Neural crest cell (in vitro differentiated cells): ENCODE measurements at regions not wholly inside any gene's neighbourhood (a gene's known extent, or its start where the extent isn't known, plus 50 kb on each side); places are given as distances from the start of the nearest gene placed in this dataset.

Experiments
- DNase-seq: peaks from one replicate; pipeline ENCODE4 v3.0.0; 2021; ENCODE audit warnings: low read depth, mixed read lengths, low spot score
- H3K27ac Mint-ChIP-seq: one replicate; pipeline ENCODE4 v1.8.0; 2021; ENCODE audit warnings: mild to moderate bottlenecking, mixed read lengths; ENCODE audit not compliant: unreplicated experiment
- H3K27me3 Mint-ChIP-seq: 2 replicates; pipeline ENCODE4 v1.8.0; 2021; ENCODE audit warnings: low read depth, mild to moderate bottlenecking, mixed read lengths
- H3K36me3 Mint-ChIP-seq: 2 replicates; pipeline ENCODE4 v1.8.0; 2021; ENCODE audit warnings: low read depth, mild to moderate bottlenecking, mixed read lengths
- H3K4me1 Mint-ChIP-seq: 2 replicates; pipeline ENCODE4 v1.8.0; 2021; ENCODE audit warnings: mixed read lengths
- H3K4me3 Mint-ChIP-seq: one replicate; pipeline ENCODE4 v1.8.0; 2021; ENCODE audit warnings: mild to moderate bottlenecking, mixed read lengths
- H3K9me3 Mint-ChIP-seq: 2 replicates; pipeline ENCODE4 v1.8.0; 2021; ENCODE audit warnings: mixed read lengths
- TF ChIP-seq, protein P1 (sequence below): fragments of 200-600 bp; sonication (generic); conservative IDR thresholded peaks from 2 replicates; pipeline ENCODE4 v1.5.0; 2021; ENCODE audit warnings: antibody characterized with exemption, mild to moderate bottlenecking

- no peaks in the 10 kb centered on the region for H3K27me3 Mint-ChIP-seq
- H3K4me3 Mint-ChIP-seq: no peak overlapping the region
- peaks cover 18% of the 10 kb centered on the region for H3K9me3 Mint-ChIP-seq
- no peak for DNase-seq
- H3K27ac Mint-ChIP-seq: no peak overlapping the region
- TF ChIP-seq, protein P1, sequence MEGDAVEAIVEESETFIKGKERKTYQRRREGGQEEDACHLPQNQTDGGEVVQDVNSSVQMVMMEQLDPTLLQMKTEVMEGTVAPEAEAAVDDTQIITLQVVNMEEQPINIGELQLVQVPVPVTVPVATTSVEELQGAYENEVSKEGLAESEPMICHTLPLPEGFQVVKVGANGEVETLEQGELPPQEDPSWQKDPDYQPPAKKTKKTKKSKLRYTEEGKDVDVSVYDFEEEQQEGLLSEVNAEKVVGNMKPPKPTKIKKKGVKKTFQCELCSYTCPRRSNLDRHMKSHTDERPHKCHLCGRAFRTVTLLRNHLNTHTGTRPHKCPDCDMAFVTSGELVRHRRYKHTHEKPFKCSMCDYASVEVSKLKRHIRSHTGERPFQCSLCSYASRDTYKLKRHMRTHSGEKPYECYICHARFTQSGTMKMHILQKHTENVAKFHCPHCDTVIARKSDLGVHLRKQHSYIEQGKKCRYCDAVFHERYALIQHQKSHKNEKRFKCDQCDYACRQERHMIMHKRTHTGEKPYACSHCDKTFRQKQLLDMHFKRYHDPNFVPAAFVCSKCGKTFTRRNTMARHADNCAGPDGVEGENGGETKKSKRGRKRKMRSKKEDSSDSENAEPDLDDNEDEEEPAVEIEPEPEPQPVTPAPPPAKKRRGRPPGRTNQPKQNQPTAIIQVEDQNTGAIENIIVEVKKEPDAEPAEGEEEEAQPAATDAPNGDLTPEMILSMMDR: no peak
- peaks cover 5% of the 10 kb centered on the region for H3K36me3 Mint-ChIP-seq
- H3K4me1 Mint-ChIP-seq: no peaks in the 10 kb centered on the region
Measured at GRCh38 chr5:110075656-110076055, 385.9 kb downstream of the MAN2A1 start.

- Mint-ChIP-seq H3K4me1 (no peaks in the 10 kb centered on the region), H3K27me3 (no peaks in the 10 kb centered on the region), H3K36me3 (peaks cover 5% of the 10 kb centered on the region), H3K9me3 (peaks cover 15% of the 10 kb centered on the region), H3K4me3 (no peak overlapping the region), H3K27ac (no peak overlapping the region)
- DNase-seq: no peak
- TF ChIP-seq, protein P1: no peak
Measured at GRCh38 chr5:110077147-110077546, 387.4 kb downstream of the MAN2A1 start.

DNA sequence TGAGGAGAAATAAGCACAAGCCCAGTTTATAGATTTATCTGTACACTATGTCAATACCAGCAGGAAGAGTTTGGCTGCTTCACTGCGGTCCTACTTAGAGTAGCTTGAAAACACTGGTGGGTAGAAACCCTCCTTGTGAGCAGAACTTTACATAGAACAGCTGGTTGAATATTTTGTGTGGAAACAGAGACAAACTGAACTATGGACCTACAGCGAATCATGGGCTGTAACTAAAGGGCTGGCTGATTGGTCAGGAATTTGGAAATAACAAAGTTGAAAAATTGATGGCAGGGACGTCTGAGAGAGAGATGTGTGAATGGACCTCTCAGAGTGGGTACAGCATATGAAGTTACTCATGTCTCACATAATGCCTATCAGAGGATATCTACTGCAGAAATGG lies 392.5 kb downstream of the MAN2A1 start:
- H3K4me3 Mint-ChIP-seq: no peak overlapping the region
- peaks cover 5% of the 10 kb centered on the region for H3K9me3 Mint-ChIP-seq

DNA sequence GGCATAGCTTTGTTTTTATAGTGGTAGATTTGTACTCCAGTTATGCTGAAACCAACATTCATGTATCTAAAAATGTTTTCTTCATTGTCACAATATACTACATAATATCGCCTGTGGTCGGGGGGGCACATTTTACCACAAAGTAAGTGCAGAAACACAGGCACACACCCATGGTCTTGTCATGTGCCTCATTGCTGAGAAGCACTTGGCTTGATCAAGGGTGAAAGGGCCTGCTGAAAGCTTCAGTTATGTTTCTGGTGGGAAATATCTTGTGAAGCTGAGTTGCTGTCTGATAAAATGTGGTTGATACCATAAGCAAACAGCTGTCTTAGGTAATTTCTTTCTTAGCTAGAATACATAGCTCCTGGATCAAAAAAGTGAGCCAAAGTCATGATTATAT lies 393.1 kb downstream of the MAN2A1 start:
- Mint-ChIP-seq H3K4me3 (no peak overlapping the region), H3K36me3 (no peaks in the 10 kb centered on the region), H3K27ac (no peak overlapping the region), H3K4me1 (peaks cover 4% of the 10 kb centered on the region), H3K27me3 (no peaks in the 10 kb centered on the region), H3K9me3 (peaks cover 3% of the 10 kb centered on the region)
- TF ChIP-seq, protein P1: no peak
- no peak for DNase-seq

More for the DNA sequence above, 392.5 kb downstream of the MAN2A1 start:
- TF ChIP-seq, protein P1: no peak
- Mint-ChIP-seq H3K4me1 (peaks cover 4% of the 10 kb centered on the region), H3K27me3 (no peaks in the 10 kb centered on the region), H3K27ac (no peak overlapping the region), H3K36me3 (no peaks in the 10 kb centered on the region)
- no peak for DNase-seq

DNA sequence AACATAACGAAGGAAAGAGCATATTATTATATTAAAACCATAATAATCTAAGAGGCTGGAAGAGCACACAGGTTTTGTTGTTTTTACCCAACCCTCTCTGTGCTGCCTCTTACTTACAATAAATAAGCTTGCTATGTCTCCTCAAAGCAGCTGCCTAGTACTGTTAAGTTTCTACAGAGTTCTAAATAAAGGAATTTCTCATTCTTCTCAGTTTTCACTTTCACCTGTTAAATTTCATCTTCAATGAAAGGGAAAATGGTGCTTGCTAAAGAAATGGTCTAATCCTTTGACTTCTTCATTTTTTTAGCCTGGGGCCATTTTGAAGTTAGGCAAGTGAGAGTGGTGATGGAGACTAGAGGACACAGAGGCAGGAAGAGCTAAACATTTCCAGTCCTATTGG lies 396.1 kb downstream of the MAN2A1 start:
- DNase-seq: no peak
- H3K4me3 Mint-ChIP-seq: no peak overlapping the region
- H3K9me3 Mint-ChIP-seq: no peaks in the 10 kb centered on the region
- TF ChIP-seq, protein P1: no peak
- no peak overlapping the region for H3K27ac Mint-ChIP-seq
- no peaks in the 10 kb centered on the region for H3K27me3 Mint-ChIP-seq
- no peaks in the 10 kb centered on the region for H3K36me3 Mint-ChIP-seq
- H3K4me1 Mint-ChIP-seq: peaks cover 4% of the 10 kb centered on the region
